KMS-11 (cell line): ENCODE measurements at regions not wholly inside any gene's neighbourhood (a gene's known extent, or its start where the extent isn't known, plus 50 kb on each side); places are given as distances from the start of the nearest gene placed in this dataset.

Experiments
- H2AFZ ChIP-seq: fragments of 200-600 bp; sonication (generic); 2 replicates; pipeline ENCODE4 v1.6.1; 2016; ENCODE audit warnings: antibody characterized with exemption, mixed run types, low read depth
- H3K27ac ChIP-seq: fragments of 200-600 bp; sonication (generic); 2 replicates; pipeline ENCODE4 v1.6.1; 2016; ENCODE audit warnings: mild to moderate bottlenecking, mixed run types
- H3K27me3 ChIP-seq: fragments of 200-600 bp; sonication (generic); 2 replicates; pipeline ENCODE4 v1.6.1; 2017; ENCODE audit warnings: mild to moderate bottlenecking, low read depth, mixed run types, moderate library complexity; ENCODE audit not compliant: insufficient read depth
- H3K36me3 ChIP-seq: fragments of 200-600 bp; sonication (generic); 2 replicates; pipeline ENCODE4 v1.6.1; 2017; ENCODE audit warnings: mild to moderate bottlenecking, mixed run types; ENCODE audit not compliant: insufficient read depth
- H3K4me1 ChIP-seq: fragments of 200-600 bp; sonication (generic); 2 replicates; pipeline ENCODE4 v1.6.1; 2016; ENCODE audit warnings: mild to moderate bottlenecking, low read depth, mixed run types; ENCODE audit not compliant: poor library complexity, severe bottlenecking
- H3K4me2 ChIP-seq: fragments of 200-600 bp; sonication (generic); 2 replicates; pipeline ENCODE4 v1.7.0; 2016; ENCODE audit warnings: mild to moderate bottlenecking, mixed run types
- H3K4me3 ChIP-seq: fragments of 200-600 bp; sonication (generic); IDR thresholded peaks from 2 replicates; pipeline ENCODE4 v1.6.1; 2017; ENCODE audit warnings: low read depth, low read length, mixed read lengths; ENCODE audit not compliant: insufficient read depth
- H3K79me2 ChIP-seq: fragments of 200-600 bp; sonication (generic); 2 replicates; pipeline ENCODE4 v1.6.1; 2016; ENCODE audit warnings: low read depth, mixed run types; ENCODE audit not compliant: insufficient read depth
- H3K9ac ChIP-seq: fragments of 200-600 bp; sonication (generic); 2 replicates; pipeline ENCODE4 v1.6.1; 2016; ENCODE audit warnings: mild to moderate bottlenecking, mixed run types
- H4K20me1 ChIP-seq: fragments of 200-600 bp; sonication (generic); 2 replicates; pipeline ENCODE4 v1.6.1; 2016; ENCODE audit warnings: mild to moderate bottlenecking, mixed run types; ENCODE audit not compliant: insufficient read depth
- TF ChIP-seq, protein P1 (sequence below): fragments of 200-600 bp; sonication (generic); conservative IDR thresholded peaks from 2 replicates; pipeline ENCODE4 v1.6.1; 2017; ENCODE audit warnings: low read depth, mild to moderate bottlenecking, antibody characterized with exemption, low read length, moderate library complexity, mixed read lengths

DNA sequence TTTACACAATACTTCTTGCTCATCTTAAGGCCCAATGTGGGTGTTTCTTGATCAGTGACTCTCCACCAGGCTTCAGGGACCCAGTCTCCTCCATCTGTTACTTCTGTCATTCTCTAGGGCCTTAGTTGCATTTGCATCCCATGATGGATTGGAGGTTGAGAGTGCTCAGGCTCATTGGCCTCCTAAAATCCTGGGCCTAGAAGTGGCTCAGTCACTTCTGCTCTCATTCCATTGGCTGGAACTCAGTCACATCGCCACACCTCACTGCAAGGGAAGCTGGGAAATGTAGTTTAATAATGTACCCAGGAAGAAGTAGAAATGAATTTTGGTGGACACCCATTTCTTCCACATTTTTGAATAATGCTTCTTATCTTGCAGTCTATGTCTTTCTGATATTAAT, 223.5 kb downstream of the HRH4 start:
- no peaks in the 10 kb centered on the region for H3K4me1 ChIP-seq
- no peak overlapping the region for H3K27ac ChIP-seq
- no peaks in the 10 kb centered on the region for H3K27me3 ChIP-seq
- H4K20me1 ChIP-seq, result no peaks in the 10 kb centered on the region
- H3K36me3 ChIP-seq, result no peaks in the 10 kb centered on the region
- TF ChIP-seq, protein P1, sequence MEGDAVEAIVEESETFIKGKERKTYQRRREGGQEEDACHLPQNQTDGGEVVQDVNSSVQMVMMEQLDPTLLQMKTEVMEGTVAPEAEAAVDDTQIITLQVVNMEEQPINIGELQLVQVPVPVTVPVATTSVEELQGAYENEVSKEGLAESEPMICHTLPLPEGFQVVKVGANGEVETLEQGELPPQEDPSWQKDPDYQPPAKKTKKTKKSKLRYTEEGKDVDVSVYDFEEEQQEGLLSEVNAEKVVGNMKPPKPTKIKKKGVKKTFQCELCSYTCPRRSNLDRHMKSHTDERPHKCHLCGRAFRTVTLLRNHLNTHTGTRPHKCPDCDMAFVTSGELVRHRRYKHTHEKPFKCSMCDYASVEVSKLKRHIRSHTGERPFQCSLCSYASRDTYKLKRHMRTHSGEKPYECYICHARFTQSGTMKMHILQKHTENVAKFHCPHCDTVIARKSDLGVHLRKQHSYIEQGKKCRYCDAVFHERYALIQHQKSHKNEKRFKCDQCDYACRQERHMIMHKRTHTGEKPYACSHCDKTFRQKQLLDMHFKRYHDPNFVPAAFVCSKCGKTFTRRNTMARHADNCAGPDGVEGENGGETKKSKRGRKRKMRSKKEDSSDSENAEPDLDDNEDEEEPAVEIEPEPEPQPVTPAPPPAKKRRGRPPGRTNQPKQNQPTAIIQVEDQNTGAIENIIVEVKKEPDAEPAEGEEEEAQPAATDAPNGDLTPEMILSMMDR, result no peak
- no peaks in the 10 kb centered on the region for H3K79me2 ChIP-seq
- no peak overlapping the region for H3K4me3 ChIP-seq
- H2AFZ ChIP-seq, result no peak overlapping the region
- H3K4me2 ChIP-seq, result no peak overlapping the region
- no peak overlapping the region for H3K9ac ChIP-seq

DNA sequence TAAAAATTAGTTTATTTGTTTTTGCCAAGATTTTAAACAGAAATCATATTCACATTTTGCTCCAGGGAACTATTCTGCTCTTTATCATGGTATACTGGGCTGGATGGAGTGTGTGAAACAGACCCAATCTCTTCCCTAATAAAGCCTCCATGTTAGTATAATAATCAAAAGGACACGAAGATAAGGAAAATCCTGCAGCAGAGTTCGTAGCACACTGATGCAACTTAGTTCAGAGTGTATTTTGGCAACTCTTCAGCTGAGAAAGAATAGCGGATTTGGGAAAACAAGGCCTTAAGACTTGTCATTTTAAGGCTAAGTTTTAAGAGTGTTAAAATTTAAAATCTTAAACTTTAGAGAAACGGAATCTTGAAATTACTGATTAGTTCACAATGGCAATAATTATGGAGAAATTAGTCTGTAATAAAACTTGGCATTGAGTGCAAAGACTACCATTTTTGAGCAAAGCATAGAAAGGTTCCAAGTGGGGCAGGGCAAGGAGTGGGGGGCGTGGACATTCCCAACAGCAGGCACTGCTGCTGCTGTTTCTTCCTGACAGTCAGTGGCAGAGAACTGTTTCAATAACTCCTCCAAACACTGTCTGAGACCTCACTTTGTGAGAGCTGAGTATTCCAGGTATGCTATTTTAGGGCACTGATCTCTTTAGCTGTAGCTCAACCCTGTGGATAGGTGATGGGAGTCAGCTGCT, 225.0 kb downstream of the HRH4 start:
- Histone ChIP-seq H3K4me3 (no peak overlapping the region), H3K4me1 (no peaks in the 10 kb centered on the region), H3K79me2 (no peaks in the 10 kb centered on the region), H3K27me3 (no peaks in the 10 kb centered on the region), H2AFZ (no peak overlapping the region), H3K4me2 (no peak overlapping the region), H3K27ac (no peak overlapping the region), H3K36me3 (no peaks in the 10 kb centered on the region), H3K9ac (no peak overlapping the region), H4K20me1 (no peaks in the 10 kb centered on the region)
- TF ChIP-seq, protein P1, result no peak

DNA sequence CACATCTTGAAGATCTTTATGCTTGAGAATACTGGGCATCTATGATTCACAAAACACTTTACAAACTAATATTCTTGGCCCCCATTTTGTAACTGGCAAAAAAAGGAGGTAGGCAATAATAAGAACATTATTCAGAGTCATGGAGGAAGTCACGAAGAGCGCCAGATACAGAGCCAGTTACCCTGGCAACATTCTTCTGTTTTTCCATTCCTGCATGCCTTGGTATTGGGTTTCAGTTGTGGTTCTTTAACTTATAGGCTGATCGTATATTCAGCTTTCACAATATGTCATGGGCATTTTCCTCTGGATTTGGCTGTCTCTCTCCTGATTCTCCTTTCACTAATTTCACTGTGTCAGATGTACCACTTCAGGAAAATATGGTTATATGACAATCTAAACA, 234.7 kb downstream of the HRH4 start:
- Histone ChIP-seq H4K20me1 (no peaks in the 10 kb centered on the region), H3K4me1 (no peaks in the 10 kb centered on the region)

DNA sequence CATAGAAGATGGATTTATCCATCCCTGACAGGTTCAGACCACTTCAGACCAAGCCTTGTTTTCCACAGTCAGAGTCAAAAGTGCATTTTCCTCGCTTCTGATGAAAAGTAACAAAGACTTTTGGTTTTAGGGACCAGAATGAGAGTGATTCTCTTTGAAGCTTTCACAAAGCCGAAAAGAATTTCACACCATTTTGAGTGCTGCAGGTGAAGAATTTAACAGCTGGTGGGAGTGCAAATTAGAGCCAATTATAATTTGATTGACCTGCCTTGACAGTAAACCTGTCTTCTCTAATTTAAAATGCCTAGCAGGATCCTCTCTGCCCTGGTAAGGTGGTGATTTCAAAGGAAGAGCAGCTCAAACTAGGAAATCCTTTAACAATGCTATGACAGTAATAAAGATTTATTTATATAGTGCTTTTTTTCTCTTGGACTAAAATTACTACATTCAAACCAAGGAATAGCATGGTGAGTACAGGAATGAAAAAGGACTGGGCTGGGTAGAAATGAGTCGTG, 241.6 kb downstream of the HRH4 start:
- Histone ChIP-seq H3K79me2 (no peaks in the 10 kb centered on the region), H2AFZ (no peak overlapping the region), H3K36me3 (no peaks in the 10 kb centered on the region), H3K9ac (no peak overlapping the region), H4K20me1 (no peaks in the 10 kb centered on the region), H3K27ac (no peak overlapping the region), H3K4me3 (no peak overlapping the region), H3K4me1 (no peaks in the 10 kb centered on the region), H3K4me2 (no peak overlapping the region), H3K27me3 (no peaks in the 10 kb centered on the region)
- TF ChIP-seq, protein P1, result no peak

More for the DNA sequence above, 234.7 kb downstream of the HRH4 start:
- H3K36me3 ChIP-seq, result no peaks in the 10 kb centered on the region
- no peaks in the 10 kb centered on the region for H3K27me3 ChIP-seq
- no peak overlapping the region for H3K27ac ChIP-seq
- TF ChIP-seq, protein P1, result no peak
- H3K4me3 ChIP-seq, result no peak overlapping the region
- no peak overlapping the region for H2AFZ ChIP-seq
- no peak overlapping the region for H3K9ac ChIP-seq
- no peak overlapping the region for H3K4me2 ChIP-seq
- no peaks in the 10 kb centered on the region for H3K79me2 ChIP-seq
